Occipital lobe (tissue), 1 donor: ENCODE measurements at regions not wholly inside any gene's neighbourhood (a gene's known extent, or its start where the extent isn't known, plus 50 kb on each side); places are given as distances from the start of the nearest gene placed in this dataset.

Experiments
- DNase-seq: peaks from one replicate; lab custom pipeline; 2025; lab: John Stamatoyannopoulos, UW

DNA sequence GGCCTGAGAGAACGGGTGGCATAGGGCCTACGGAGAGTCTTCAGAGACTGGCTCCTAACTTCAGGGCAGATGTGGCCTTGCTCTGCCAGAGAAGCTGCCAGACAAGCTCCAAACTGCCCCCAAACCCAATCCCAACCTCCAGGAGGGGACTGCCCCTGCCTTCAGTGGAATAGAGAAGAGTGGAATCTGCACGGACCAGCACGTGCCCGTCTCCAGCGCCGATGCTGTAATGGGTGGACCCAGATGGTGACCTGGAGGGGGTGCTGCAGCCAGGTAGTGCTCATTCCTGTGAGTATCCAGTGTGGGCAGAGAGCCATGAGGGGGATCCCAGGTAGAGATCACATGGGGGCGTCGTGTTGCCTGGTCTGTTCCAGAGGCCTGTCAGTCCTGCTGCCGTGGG lies 73.2 kb upstream of the NKX1-1 start:
- no peak for DNase-seq

DNA sequence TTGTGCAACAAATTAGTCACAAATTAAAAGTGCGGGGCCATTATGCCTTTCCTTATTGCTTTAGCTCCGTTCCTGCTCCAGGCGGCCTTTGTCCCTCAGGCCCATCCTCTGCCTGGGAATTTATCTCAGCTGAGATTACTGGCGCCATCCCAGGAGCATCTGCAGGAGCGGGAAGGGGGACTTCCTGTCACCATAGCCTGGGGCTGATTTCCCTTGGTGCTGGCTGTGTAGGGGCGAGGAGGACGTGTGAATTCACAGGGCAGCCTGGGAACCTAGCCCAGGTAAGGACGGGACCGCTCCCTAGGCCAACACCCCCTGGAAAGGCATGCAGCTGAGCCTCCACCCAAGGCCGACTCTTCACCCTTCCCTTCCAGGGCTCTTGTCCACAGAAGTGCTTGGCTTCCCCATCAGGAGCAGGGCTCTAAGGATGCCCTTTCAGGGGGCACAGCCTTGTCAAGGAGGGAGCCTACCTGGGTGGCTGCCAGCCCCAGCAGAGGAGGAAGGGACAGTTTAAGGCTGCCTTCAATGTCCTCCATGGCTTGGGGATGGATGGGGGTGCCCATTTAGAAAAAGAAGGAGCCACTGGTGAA lies 72.6 kb upstream of the NKX1-1 start:
- no peak for DNase-seq

- DNase-seq: no peak
These were observed 71.0 kb upstream of the NKX1-1 start for GRCh38 chr4:1477045-1477840.

- no peak for DNase-seq
These were observed 69.9 kb upstream of the NKX1-1 start for GRCh38 chr4:1476140-1476513.

- DNase-seq: no peak
These were observed 69.3 kb upstream of the NKX1-1 start for GRCh38 chr4:1475277-1476139.

- no peak for DNase-seq
These were observed 68.2 kb upstream of the NKX1-1 start for GRCh38 chr4:1474126-1475090.

GRCh38 chr4:1473718-1474117 lies 67.5 kb upstream of the NKX1-1 start:
- no peak for DNase-seq

GRCh38 chr4:1472911-1473518 lies 66.8 kb upstream of the NKX1-1 start:
- no peak for DNase-seq

DNA sequence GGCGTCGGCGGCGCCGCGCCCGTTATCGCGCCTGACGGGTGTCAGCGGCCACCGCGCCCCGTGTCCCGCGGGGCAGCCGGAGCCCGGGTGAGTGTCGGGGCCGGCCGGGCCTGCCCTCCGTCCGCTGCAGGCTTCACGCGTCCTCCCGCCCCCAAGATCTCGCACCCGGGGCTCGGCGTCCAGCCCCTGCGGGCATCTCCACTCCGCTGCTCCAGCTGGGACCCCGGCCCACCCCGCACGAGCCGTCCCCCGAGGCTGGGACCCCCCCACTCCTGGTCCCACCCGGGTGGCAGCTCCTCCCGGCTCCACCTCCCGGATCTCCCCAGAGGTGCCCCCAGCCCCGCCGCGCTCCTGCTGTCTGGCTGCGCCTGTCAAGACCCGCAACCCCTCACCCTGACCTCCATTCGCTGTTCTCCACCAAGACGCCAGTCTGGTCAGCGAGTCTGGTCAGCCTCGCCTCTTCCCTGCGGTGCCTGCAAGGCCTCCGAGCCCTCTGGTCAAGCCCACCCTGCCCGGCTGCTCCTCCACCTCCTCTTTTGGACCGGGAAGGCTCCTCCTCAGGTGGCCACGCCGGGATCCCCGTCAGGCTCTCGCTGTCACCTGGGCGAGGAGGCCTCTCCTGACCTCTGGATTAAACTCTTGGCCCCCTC lies 66.0 kb upstream of the NKX1-1 start:
- no peak for DNase-seq

DNA sequence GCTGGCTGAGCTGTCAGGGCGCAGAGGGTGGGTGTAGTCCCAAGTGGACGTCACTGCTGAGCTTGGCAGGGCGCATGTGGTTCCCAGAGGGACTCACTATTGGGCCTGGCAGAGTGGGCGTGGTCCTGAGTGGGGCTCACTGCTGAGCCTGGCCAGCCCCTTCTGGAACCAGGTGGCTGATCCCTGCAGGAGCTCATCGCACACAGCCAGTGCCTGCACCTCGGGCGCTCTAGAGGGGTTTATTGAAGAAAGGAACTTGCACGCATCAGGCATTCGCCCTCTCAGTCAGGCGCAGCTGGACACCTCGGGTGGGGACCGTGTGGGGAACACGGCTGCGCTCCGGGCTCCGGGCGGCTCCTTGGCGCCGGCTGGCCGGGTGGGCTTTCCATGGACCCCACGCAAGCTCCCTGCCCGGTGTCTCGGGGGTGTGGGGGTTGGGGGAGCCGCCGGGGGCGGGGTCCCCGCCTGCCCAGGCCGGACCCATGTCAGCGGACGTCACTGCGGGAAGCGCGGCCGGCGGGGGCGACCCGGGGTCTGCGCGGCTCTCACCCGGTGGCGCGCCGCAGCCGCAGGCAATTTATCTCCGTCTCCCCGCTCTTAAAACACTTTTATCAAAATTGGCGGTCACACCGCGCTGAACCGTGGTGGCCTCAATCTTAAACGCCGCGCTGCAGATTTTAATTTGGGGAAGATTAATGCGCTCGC lies 65.4 kb upstream of the NKX1-1 start:
- DNase-seq: no peak

GRCh38 chr4:1470816-1471442 lies 64.7 kb upstream of the NKX1-1 start:
- no peak for DNase-seq

- DNase-seq: no peak
These were observed 64.1 kb upstream of the NKX1-1 start for GRCh38 chr4:1470393-1470670.

DNA sequence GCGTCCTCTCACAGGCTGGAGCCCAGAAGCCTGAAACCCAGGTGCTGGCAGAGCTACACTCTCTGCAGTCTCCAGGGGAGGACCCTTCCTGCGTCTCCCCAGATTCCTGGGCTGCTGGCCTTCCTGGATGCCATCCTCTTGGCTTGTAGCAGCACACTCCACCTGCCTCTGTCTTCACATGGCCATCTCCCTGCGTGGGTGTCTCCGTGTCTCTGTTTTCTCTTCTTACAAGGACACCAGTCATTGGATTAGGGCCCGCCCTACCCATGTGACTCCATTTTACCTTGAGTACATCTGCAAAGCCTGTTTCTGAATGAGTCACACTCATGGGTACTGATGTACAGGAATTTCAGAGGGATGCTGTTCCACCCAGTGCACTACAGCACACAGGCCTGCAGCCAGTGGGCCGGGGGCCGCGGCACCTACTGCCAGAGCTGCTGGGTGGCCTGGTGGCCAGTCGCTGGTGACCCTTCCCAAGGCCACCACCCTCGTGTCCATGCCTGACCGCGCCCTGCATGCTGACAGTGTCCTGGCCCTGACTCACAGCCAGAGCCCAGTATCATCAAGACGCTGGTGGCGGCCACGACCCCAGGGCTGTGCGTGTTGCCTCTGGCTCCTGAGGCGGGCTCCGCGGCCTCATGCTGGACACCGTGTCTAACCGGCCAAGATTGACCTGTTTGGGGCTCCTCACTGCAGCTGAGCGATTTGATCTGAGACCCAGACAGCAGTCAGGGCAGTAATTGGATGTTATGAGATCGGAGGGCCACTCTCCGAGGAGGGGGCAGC lies 63.6 kb upstream of the NKX1-1 start:
- DNase-seq: no peak

- no peak for DNase-seq
These were observed 62.8 kb upstream of the NKX1-1 start for GRCh38 chr4:1469043-1469442.

DNA sequence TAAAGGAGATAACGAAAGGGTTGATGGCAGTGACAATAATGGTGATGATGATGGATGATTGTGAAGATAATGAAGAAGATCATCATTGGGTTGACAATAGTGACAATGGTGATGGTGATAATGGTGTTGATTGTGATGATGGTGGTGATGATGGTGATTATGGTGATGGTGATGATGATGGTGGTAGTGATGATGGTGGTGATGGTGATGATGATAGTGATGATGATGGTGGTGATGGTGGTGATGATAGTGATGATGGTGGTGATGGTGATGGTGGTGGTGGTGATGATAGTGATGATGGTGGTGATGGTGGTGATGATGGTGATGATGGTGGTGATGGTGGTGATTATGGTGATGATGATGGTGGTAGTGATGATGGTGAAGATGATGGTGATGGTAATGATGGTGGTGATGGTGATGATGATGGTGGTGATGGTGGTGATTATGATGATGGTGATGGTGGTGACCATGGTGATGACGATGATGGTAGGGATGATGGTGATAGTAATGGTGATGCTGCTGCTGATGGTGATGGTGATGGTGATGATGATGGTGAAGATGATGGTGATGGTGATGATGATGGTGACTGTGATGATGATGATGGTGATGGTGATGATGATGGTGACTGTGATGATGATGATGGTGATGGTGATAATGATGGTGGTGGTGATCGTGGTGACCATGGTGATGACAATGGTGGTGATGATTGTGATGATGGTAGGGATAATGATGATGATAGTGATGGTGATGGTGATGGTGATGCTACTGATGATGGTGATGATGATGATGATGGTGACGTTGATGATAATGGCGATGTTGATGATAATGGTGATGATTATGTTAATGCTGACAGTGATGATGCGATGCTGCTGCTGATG lies 61.6 kb upstream of the NKX1-1 start:
- no peak for DNase-seq

DNA sequence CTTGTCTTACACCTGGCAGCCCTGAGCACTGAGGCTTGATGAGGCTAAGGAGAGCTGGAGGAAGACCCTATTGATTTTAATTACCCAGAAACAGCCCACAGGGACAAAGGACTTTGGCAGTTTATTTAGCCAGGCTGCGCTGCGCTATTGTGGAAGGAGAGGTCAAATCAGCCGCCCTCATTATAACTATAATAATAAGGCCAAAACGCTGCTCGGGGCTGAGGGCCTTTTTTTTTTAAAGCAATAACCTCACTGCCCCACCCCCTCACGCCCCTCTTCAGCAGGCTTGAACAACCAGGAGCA lies 60.6 kb upstream of the NKX1-1 start:
- DNase-seq: no peak

GRCh38 chr4:1466034-1466862 lies 60.0 kb upstream of the NKX1-1 start:
- no peak for DNase-seq
